ENCODE measurements at regions not wholly inside any gene's neighbourhood (a gene's known extent, or its start where the extent isn't known, plus 50 kb on each side); places are given as distances from the start of the nearest gene placed in this dataset.

- Histone ChIP-seq H3K9me3 (ENCODE audit: low read depth, low read length, poor library complexity, severe bottlenecking) (no peaks in the 10 kb centered on the region), H3K27ac (ENCODE audit: low read depth, low read length, poor library complexity, severe bottlenecking) (no peak overlapping the region), H3K4me1 (ENCODE audit: insufficient read depth, low read length, poor library complexity, severe bottlenecking) (peaks cover 6% of the 10 kb centered on the region), H3K27me3 (replicated peaks; ENCODE audit: insufficient read depth, low read depth, low read length, poor library complexity) (no peaks in the 10 kb centered on the region), H3K36me3 (ENCODE audit: insufficient read depth, low read length, poor library complexity, severe bottlenecking) (no peaks in the 10 kb centered on the region), H3K4me3 (ENCODE audit: low read depth, low read length, poor library complexity, severe bottlenecking) (no peak overlapping the region)
- intact Hi-C loops (cut with micrococcal nuclease; ENCODE audit: unreplicated experiment): no loop called here
- CTCF ChIA-PET: no interaction called here
- POLR2A ChIA-PET (ENCODE audit: low non-redundant PET): no interaction called here
- BruUV-seq (replicated peaks): no TSS peak
- TF ChIP-seq EZH2 (IDR thresholded peaks at IDR 0.05; ENCODE audit: borderline replicate concordance, low read depth, low read length, poor library complexity, severe bottlenecking) (no peak), CTCF (conservative IDR thresholded peaks at IDR 0.05; ENCODE audit: low read depth, low read length) (no peak)
- DNase-seq (ENCODE audit: low spot score): no peak
These were observed 73.2 kb upstream of the PSMA6 start for GRCh38 chr14:35218963-35219362.

GRCh38 chr14:35220027-35220676, 72.0 kb upstream of the PSMA6 start:
- intact Hi-C loops (cut with micrococcal nuclease; ENCODE audit: unreplicated experiment): no loop called here
- ChIA-PET POLR2A (ENCODE audit: low non-redundant PET) (no interaction called here), CTCF (no interaction called here)
- Histone ChIP-seq H3K9me3 (ENCODE audit: low read depth, low read length, poor library complexity, severe bottlenecking) (no peaks in the 10 kb centered on the region), H3K27me3 (replicated peaks; ENCODE audit: insufficient read depth, low read depth, low read length, poor library complexity) (no peaks in the 10 kb centered on the region), H3K4me1 (ENCODE audit: insufficient read depth, low read length, poor library complexity, severe bottlenecking) (peaks cover 3% of the 10 kb centered on the region), H3K27ac (ENCODE audit: low read depth, low read length, poor library complexity, severe bottlenecking) (no peak overlapping the region), H3K4me3 (ENCODE audit: low read depth, low read length, poor library complexity, severe bottlenecking) (no peak overlapping the region), H3K36me3 (ENCODE audit: insufficient read depth, low read length, poor library complexity, severe bottlenecking) (no peaks in the 10 kb centered on the region)
- BruUV-seq (replicated peaks): no TSS peak
- DNase-seq (ENCODE audit: low spot score): no peak
- no peak for TF ChIP-seq CTCF (conservative IDR thresholded peaks at IDR 0.05; ENCODE audit: low read depth, low read length)
- TF ChIP-seq EZH2 (IDR thresholded peaks at IDR 0.05; ENCODE audit: borderline replicate concordance, low read depth, low read length, poor library complexity, severe bottlenecking): no peak

- no peak for TF ChIP-seq EZH2 (IDR thresholded peaks at IDR 0.05; ENCODE audit: borderline replicate concordance, low read depth, low read length, poor library complexity, severe bottlenecking)
- CTCF ChIA-PET: no interaction called here
- no peak for DNase-seq (ENCODE audit: low spot score)
- intact Hi-C loops (cut with micrococcal nuclease; ENCODE audit: unreplicated experiment): no loop called here
- BruUV-seq (replicated peaks): no TSS peak
- Histone ChIP-seq H3K36me3 (ENCODE audit: insufficient read depth, low read length, poor library complexity, severe bottlenecking) (no peaks in the 10 kb centered on the region), H3K27me3 (replicated peaks; ENCODE audit: insufficient read depth, low read depth, low read length, poor library complexity) (no peaks in the 10 kb centered on the region), H3K4me3 (ENCODE audit: low read depth, low read length, poor library complexity, severe bottlenecking) (no peak overlapping the region), H3K4me1 (ENCODE audit: insufficient read depth, low read length, poor library complexity, severe bottlenecking) (no peaks in the 10 kb centered on the region), H3K27ac (ENCODE audit: low read depth, low read length, poor library complexity, severe bottlenecking) (no peak overlapping the region), H3K9me3 (ENCODE audit: low read depth, low read length, poor library complexity, severe bottlenecking) (no peaks in the 10 kb centered on the region)
- POLR2A ChIA-PET (ENCODE audit: low non-redundant PET): no interaction called here
These were observed 71.3 kb upstream of the PSMA6 start for GRCh38 chr14:35220920-35221319.

GRCh38 chr14:35221462-35221861, 70.7 kb upstream of the PSMA6 start:
- no peak overlapping the region for H3K27ac ChIP-seq (ENCODE audit: low read depth, low read length, poor library complexity, severe bottlenecking)
- intact Hi-C loops (cut with micrococcal nuclease; ENCODE audit: unreplicated experiment): no loop called here
- CTCF ChIA-PET: no interaction called here
- TF ChIP-seq CTCF (conservative IDR thresholded peaks at IDR 0.05; ENCODE audit: low read depth, low read length) (no peak), EZH2 (IDR thresholded peaks at IDR 0.05; ENCODE audit: borderline replicate concordance, low read depth, low read length, poor library complexity, severe bottlenecking) (no peak)
- no peaks in the 10 kb centered on the region for H3K9me3 ChIP-seq (ENCODE audit: low read depth, low read length, poor library complexity, severe bottlenecking)
- POLR2A ChIA-PET (ENCODE audit: low non-redundant PET): no interaction called here
- H3K4me1 ChIP-seq (ENCODE audit: insufficient read depth, low read length, poor library complexity, severe bottlenecking): no peaks in the 10 kb centered on the region
- H3K36me3 ChIP-seq (ENCODE audit: insufficient read depth, low read length, poor library complexity, severe bottlenecking): no peaks in the 10 kb centered on the region
- H3K4me3 ChIP-seq (ENCODE audit: low read depth, low read length, poor library complexity, severe bottlenecking): no peak overlapping the region
- no TSS peak for BruUV-seq (replicated peaks)
- no peak for DNase-seq (ENCODE audit: low spot score)
- no peaks in the 10 kb centered on the region for H3K27me3 ChIP-seq (replicated peaks; ENCODE audit: insufficient read depth, low read depth, low read length, poor library complexity)

All from A673 (cell line).